ENCODE measurements at regions not wholly inside any gene's neighbourhood (a gene's known extent, or its start where the extent isn't known, plus 50 kb on each side); places are given as distances from the start of the nearest gene placed in this dataset.

DNA sequence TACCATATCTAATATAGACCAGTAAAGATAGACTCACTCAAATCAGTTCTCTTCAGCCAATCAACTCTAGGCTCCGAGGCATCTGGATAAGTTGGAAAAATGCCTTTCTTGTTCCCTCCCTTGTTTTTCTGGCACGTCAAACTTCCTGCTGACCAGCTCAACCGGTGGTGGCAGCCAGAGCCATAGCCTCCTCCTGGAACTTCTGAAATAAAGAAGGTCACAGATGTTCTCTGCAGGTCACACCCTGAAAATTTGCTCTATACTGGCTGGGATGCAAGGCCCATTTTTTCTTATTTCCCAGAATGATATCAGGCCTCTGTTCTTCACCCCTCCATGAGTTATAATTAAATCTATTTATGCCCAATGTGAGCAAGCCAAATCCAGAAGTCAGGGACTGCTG is 81.9 kb downstream of the BMP4 start:
- intact Hi-C loops (cut with micrococcal nuclease), result no loop called here
- Histone ChIP-seq H3K9me1 (ENCODE audit: control insufficient read depth, insufficient read depth, low read length) (no peaks in the 10 kb centered on the region), H4K20me1 (replicated peaks; ENCODE audit: control insufficient read depth, insufficient read depth, low read length) (no peaks in the 10 kb centered on the region), H3K79me2 (ENCODE audit: control insufficient read depth, insufficient read depth, low read length) (no peaks in the 10 kb centered on the region), H2AFZ (ENCODE audit: low read depth, low read length) (no peak overlapping the region), H3K9ac (ENCODE audit: insufficient read depth in 1 of 2, low read depth in 2 of 2, low read length in 2 of 2) (no peak overlapping the region), H3K36me3 (ENCODE audit: control insufficient read depth, insufficient read depth, low read length) (no peaks in the 10 kb centered on the region), H3K27ac (ENCODE audit: extremely low read depth, low read depth, low read length) (no peak overlapping the region), H3K4me1 (replicated peaks in 1 of 2; ENCODE audit: control insufficient read depth in 2 of 2, insufficient read depth in 2 of 2, low read length in 2 of 2) (no peaks in the 10 kb centered on the region), H3K4me2 (ENCODE audit: insufficient read depth, low read length) (no peak overlapping the region), H3K4me3 (no peak overlapping the region), H3K27me3 (ENCODE audit: control insufficient read depth in 2 of 2, insufficient read depth in 2 of 2, low read length in 2 of 2) (no peaks in the 10 kb centered on the region), H3K9me3 (replicated peaks; ENCODE audit: control insufficient read depth, insufficient read depth, low read depth, low read length) (no peaks in the 10 kb centered on the region)
- no TSS peak for BruUV-seq (replicated peaks)
- no peak for ATAC-seq
- FAIRE-seq, result no peak
- in situ Hi-C loops (cut with MboI), result no loop called here
- 0% methylated on average over 3 of the region's 3 CpGs for WGBS (ENCODE audit: insufficient coverage, low coverage, missing lambda C conversion rate)
- POLR2A ChIA-PET, result interaction anchor here (0.7 kb wide), 1 partner anchor 39 kb away, joined by 3 read pairs; no protein-coding TSS in a partner anchor
- no peak for TF ChIP-seq PYGO2 (tag; IDR thresholded peaks at IDR 0.05)
- CTCF ChIA-PET (ENCODE audit: low intra/inter-chr PET ratio), result no interaction called here
- DNase-seq (ENCODE audit: extremely low read depth in 1 of 4, low spot score in 3 of 4), result no peak

GRCh38 chr14:53872681-53873089 is 83.9 kb downstream of the BMP4 start:
- no peak for FAIRE-seq

More at GRCh38 chr14:53872681-53873089, 83.9 kb downstream of the BMP4 start:
- Histone ChIP-seq H2AFZ (ENCODE audit: low read depth, low read length) (no peak overlapping the region), H3K4me3 (no peak overlapping the region), H3K79me2 (ENCODE audit: control insufficient read depth, insufficient read depth, low read length) (no peaks in the 10 kb centered on the region), H3K36me3 (ENCODE audit: control insufficient read depth, insufficient read depth, low read length) (no peaks in the 10 kb centered on the region), H3K9me3 (replicated peaks; ENCODE audit: control insufficient read depth, insufficient read depth, low read depth, low read length) (no peaks in the 10 kb centered on the region), H3K9ac (ENCODE audit: insufficient read depth in 1 of 2, low read depth in 2 of 2, low read length in 2 of 2) (no peak overlapping the region), H3K4me2 (ENCODE audit: insufficient read depth, low read length) (no peak overlapping the region), H3K27me3 (ENCODE audit: control insufficient read depth in 2 of 2, insufficient read depth in 2 of 2, low read length in 2 of 2) (no peaks in the 10 kb centered on the region), H3K9me1 (ENCODE audit: control insufficient read depth, insufficient read depth, low read length) (no peaks in the 10 kb centered on the region), H4K20me1 (replicated peaks; ENCODE audit: control insufficient read depth, insufficient read depth, low read length) (no peaks in the 10 kb centered on the region), H3K27ac (ENCODE audit: extremely low read depth, low read depth, low read length) (no peak overlapping the region), H3K4me1 (replicated peaks in 1 of 2; ENCODE audit: control insufficient read depth in 2 of 2, insufficient read depth in 2 of 2, low read length in 2 of 2) (no peaks in the 10 kb centered on the region)
- in situ Hi-C loops (cut with MboI), result no loop called here
- TF ChIP-seq, protein P1, sequence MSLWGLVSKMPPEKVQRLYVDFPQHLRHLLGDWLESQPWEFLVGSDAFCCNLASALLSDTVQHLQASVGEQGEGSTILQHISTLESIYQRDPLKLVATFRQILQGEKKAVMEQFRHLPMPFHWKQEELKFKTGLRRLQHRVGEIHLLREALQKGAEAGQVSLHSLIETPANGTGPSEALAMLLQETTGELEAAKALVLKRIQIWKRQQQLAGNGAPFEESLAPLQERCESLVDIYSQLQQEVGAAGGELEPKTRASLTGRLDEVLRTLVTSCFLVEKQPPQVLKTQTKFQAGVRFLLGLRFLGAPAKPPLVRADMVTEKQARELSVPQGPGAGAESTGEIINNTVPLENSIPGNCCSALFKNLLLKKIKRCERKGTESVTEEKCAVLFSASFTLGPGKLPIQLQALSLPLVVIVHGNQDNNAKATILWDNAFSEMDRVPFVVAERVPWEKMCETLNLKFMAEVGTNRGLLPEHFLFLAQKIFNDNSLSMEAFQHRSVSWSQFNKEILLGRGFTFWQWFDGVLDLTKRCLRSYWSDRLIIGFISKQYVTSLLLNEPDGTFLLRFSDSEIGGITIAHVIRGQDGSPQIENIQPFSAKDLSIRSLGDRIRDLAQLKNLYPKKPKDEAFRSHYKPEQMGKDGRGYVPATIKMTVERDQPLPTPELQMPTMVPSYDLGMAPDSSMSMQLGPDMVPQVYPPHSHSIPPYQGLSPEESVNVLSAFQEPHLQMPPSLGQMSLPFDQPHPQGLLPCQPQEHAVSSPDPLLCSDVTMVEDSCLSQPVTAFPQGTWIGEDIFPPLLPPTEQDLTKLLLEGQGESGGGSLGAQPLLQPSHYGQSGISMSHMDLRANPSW (CRISPR knock-in tag; IDR thresholded peaks at IDR 0.05), result no peak
- CTCF ChIA-PET (ENCODE audit: low intra/inter-chr PET ratio), result no interaction called here
- POLR2A ChIA-PET, result interaction anchor here (0.5 kb wide), 1 partner anchor 172 kb away, joined by 4 read pairs; no protein-coding TSS in a partner anchor
- no TSS peak for BruUV-seq (replicated peaks)
- DNase-seq (ENCODE audit: extremely low read depth in 1 of 4, low spot score in 3 of 4), result no peak
- ATAC-seq, result no peak
- WGBS (ENCODE audit: insufficient coverage, low coverage, missing lambda C conversion rate), result 0% methylated on average over 1 of the region's 1 CpG
- intact Hi-C loops (cut with micrococcal nuclease), result no loop called here
